GM23338 (cell line): ENCODE measurements at regions not wholly inside any gene's neighbourhood (a gene's known extent, or its start where the extent isn't known, plus 50 kb on each side); places are given as distances from the start of the nearest gene placed in this dataset.

ENCODE experiments used
- ATAC-seq: fragments of 200-7000 bp; cut with Tn5 transposase; 3 replicates; pipeline ENCODE4 v1.9.1; 2020
- DNase-seq: peaks from one replicate; pipeline ENCODE4 v3.0.0-alpha.2; 2015; ENCODE audit warnings: low spot score
- H2AFZ ChIP-seq: fragments of 200-600 bp; sonication (generic); 2 replicates; pipeline ENCODE4 v1.8.0; 2016; ENCODE audit warnings: antibody characterized with exemption, mild to moderate bottlenecking, moderate library complexity
- H3F3A ChIP-seq: fragments of 200-600 bp; sonication (generic); replicated peaks from 2 replicates; pipeline ENCODE4 v1.8.0; 2017; ENCODE audit warnings: antibody characterized with exemption, mixed run types, low read depth
- H3K27ac ChIP-seq: fragments of 200-600 bp; sonication (generic); 2 replicates; pipeline ENCODE4 v1.6.1; 2016; ENCODE audit warnings: low read depth
- H3K27me3 ChIP-seq: fragments of 200-600 bp; sonication (generic); 2 replicates; pipeline ENCODE4 v1.8.0; 2016; ENCODE audit warnings: mild to moderate bottlenecking, mixed run types, moderate library complexity; ENCODE audit not compliant: insufficient read depth
- H3K36me3 ChIP-seq: fragments of 200-600 bp; sonication (generic); 2 replicates; pipeline ENCODE4 v1.8.0; 2016; ENCODE audit warnings: mild to moderate bottlenecking; ENCODE audit not compliant: insufficient read depth
- H3K4me1 ChIP-seq: fragments of 200-600 bp; sonication (generic); 2 replicates; pipeline ENCODE4 v1.8.0; 2016; ENCODE audit warnings: mild to moderate bottlenecking, moderate library complexity; ENCODE audit not compliant: insufficient read depth
- H3K4me2 ChIP-seq: fragments of 200-600 bp; sonication (generic); 2 replicates; pipeline ENCODE4 v1.7.1; 2017; ENCODE audit warnings: mixed run types
- H3K4me3 ChIP-seq: fragments of 200-600 bp; sonication (generic); 2 replicates; pipeline ENCODE4 v1.6.1; 2016; ENCODE audit warnings: mixed run types
- H3K79me2 ChIP-seq: fragments of 200-600 bp; sonication (generic); replicated peaks from 2 replicates; pipeline ENCODE4 v1.8.0; 2017; ENCODE audit warnings: mild to moderate bottlenecking; ENCODE audit not compliant: insufficient read depth
- H3K9me2 ChIP-seq: fragments of 200-600 bp; sonication (generic); 2 replicates; pipeline ENCODE4 v1.8.0; 2017; ENCODE audit not compliant: insufficient read depth
- H4K20me1 ChIP-seq: fragments of 200-600 bp; sonication (generic); replicated peaks from 2 replicates; pipeline ENCODE4 v1.8.0; 2017; ENCODE audit warnings: mild to moderate bottlenecking; ENCODE audit not compliant: insufficient read depth
- H3K27ac Mint-ChIP-seq: 2 replicates; pipeline ENCODE4 v1.8.0; 2020; ENCODE audit warnings: inconsistent platforms, mild to moderate bottlenecking, moderate library complexity, mixed read lengths
- H3K27me3 Mint-ChIP-seq: 3 replicates; pipeline ENCODE4 v1.8.0; 2022; ENCODE audit warnings: low read depth, mild to moderate bottlenecking, moderate library complexity, mixed read lengths, inconsistent platforms; ENCODE audit not compliant: insufficient read depth, poor library complexity
- H3K36me3 Mint-ChIP-seq: 3 replicates; pipeline ENCODE4 v1.8.0; 2021; ENCODE audit warnings: low read depth, mild to moderate bottlenecking, inconsistent platforms, moderate library complexity, mixed read lengths
- H3K4me1 Mint-ChIP-seq: 3 replicates; pipeline ENCODE4 v1.8.0; 2020; ENCODE audit warnings: mild to moderate bottlenecking, inconsistent platforms, mixed read lengths
- H3K4me3 Mint-ChIP-seq: 3 replicates; pipeline ENCODE4 v1.8.0; 2021; ENCODE audit warnings: moderate library complexity, mild to moderate bottlenecking, inconsistent platforms, mixed read lengths
- H3K9me3 Mint-ChIP-seq: 3 replicates; pipeline ENCODE4 v1.8.0; 2020; ENCODE audit warnings: moderate library complexity, mild to moderate bottlenecking, inconsistent platforms, mixed read lengths
- CREB1 ChIP-seq: fragments of 250-450 bp; sonication (Bioruptor Pico); IDR thresholded peaks from 2 replicates; pipeline ENCODE4 v1.5.0; 2020; ENCODE audit warnings: low read depth, mild to moderate bottlenecking, moderate library complexity
- EZH2 ChIP-seq: fragments of 200-600 bp; sonication (generic); IDR thresholded peaks from one replicate; pipeline ENCODE4 v1.8.0; 2017; ENCODE audit warnings: antibody characterized with exemption, mild to moderate bottlenecking, low read depth; ENCODE audit not compliant: unreplicated experiment
- EZH2phosphoT487 ChIP-seq: fragments of 200-600 bp; sonication (generic); IDR thresholded peaks from one replicate; pipeline ENCODE4 v1.8.1; 2018; ENCODE audit warnings: antibody characterized with exemption; ENCODE audit not compliant: unreplicated experiment
- JUNB ChIP-seq: IDR thresholded peaks from one replicate; pipeline ENCODE4 v1.6.1; 2016; ENCODE audit warnings: antibody characterized with exemption; ENCODE audit not compliant: unreplicated experiment
- NANOG ChIP-seq: IDR thresholded peaks from 2 replicates; pipeline ENCODE4 v1.6.1; 2016; ENCODE audit warnings: antibody characterized with exemption, borderline replicate concordance
- POLR2AphosphoS5 ChIP-seq: IDR thresholded peaks from 2 replicates; pipeline ENCODE4 v1.6.1; 2016; ENCODE audit warnings: antibody characterized with exemption, low read depth
- STAT1 ChIP-seq: IDR thresholded peaks from one replicate; pipeline ENCODE4 v1.6.1; 2016; ENCODE audit warnings: antibody characterized with exemption; ENCODE audit not compliant: unreplicated experiment
- ZNF114 ChIP-seq: fragments of 250-450 bp; sonication (Bioruptor Pico); IDR thresholded peaks from 2 replicates; pipeline ENCODE4 v1.5.0; 2020; ENCODE audit warnings: mild to moderate bottlenecking, moderate library complexity
- ZNF462 ChIP-seq: fragments of 250-450 bp; sonication (Bioruptor Pico); IDR thresholded peaks from 2 replicates; pipeline ENCODE4 v1.5.0; 2020; ENCODE audit warnings: mild to moderate bottlenecking, moderate library complexity

- no peak for TF ChIP-seq ZNF462 (CRISPR knock-in tag)
- no peak for TF ChIP-seq JUNB
- TF ChIP-seq STAT1, result no peak
- no peak for TF ChIP-seq NANOG
Measured at GRCh38 chr2:61759718-61760117, 94.1 kb downstream of the FAM161A start (continued).

- H3K4me2 ChIP-seq, result no peak overlapping the region
- no peak for TF ChIP-seq EZH2phosphoT487
- TF ChIP-seq NANOG, result no peak
- no peak for TF ChIP-seq JUNB
- no peak for TF ChIP-seq ZNF462 (CRISPR knock-in tag)
- TF ChIP-seq CREB1 (CRISPR knock-in tag), result no peak
- TF ChIP-seq EZH2, result no peak
- TF ChIP-seq STAT1, result no peak
- TF ChIP-seq POLR2AphosphoS5, result no peak
- TF ChIP-seq ZNF114 (CRISPR knock-in tag), result no peak
Measured at GRCh38 chr2:61759005-61759404, 94.9 kb downstream of the FAM161A start.

More at GRCh38 chr2:61759005-61759404, 94.9 kb downstream of the FAM161A start:
- Mint-ChIP-seq H3K36me3 (no peaks in the 10 kb centered on the region), H3K9me3 (peaks cover 3% of the 10 kb centered on the region; the same call in 2 of the 3 replicates), H3K4me3 (no peak overlapping the region), H3K4me1 (peaks cover 2% of the 10 kb centered on the region; the same call in 1 of the 3 replicates), H3K27ac (no peak overlapping the region), H3K27me3 (peaks cover 9% of the 10 kb centered on the region)
- Histone ChIP-seq H4K20me1 (no peaks in the 10 kb centered on the region), H3K27me3 (no peaks in the 10 kb centered on the region), H3K9me2 (no peaks in the 10 kb centered on the region), H3K4me3 (no peak overlapping the region), H3F3A (no peaks in the 10 kb centered on the region), H3K36me3 (no peaks in the 10 kb centered on the region), H2AFZ (no peak overlapping the region), H3K4me1 (no peaks in the 10 kb centered on the region), H3K79me2 (no peaks in the 10 kb centered on the region), H3K27ac (no peak overlapping the region)
- ATAC-seq (no peak), DNase-seq (no peak)
